ENCODE measurements at regions not wholly inside any gene's neighbourhood (a gene's known extent, or its start where the extent isn't known, plus 50 kb on each side); places are given as distances from the start of the nearest gene placed in this dataset.

DNA sequence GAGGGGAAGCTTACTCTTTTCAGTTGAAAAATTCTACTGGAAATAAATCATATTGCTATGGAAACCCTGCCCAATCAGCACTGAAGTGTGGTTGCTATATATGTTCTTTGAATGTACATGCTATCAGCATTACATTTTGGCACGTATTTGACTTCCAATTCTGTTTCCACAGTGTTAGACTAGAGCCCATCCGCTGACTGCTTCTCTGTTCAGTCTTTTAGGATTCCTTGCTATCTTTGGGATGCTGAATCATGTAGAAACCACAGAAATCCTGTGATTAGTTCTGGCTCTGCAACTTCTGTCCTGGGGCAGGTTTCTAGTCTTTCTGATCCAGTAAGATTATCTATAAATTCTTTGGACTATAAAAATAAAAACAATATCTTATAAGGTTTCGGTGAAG, 128.2 kb upstream of the SLC7A14 start:
- H3K4me1 ChIP-seq, result no peaks in the 10 kb centered on the region
- no peak for DNase-seq
- peaks cover 0 to 1% of the 10 kb centered on the region in 2 donors for H3K9me3 ChIP-seq
- no peak for TF ChIP-seq POLR2A (IDR thresholded peaks at IDR 0.05)
- TF ChIP-seq CTCF (IDR thresholded peaks at IDR 0.05), result no peak
- H3K27ac ChIP-seq, result no peak overlapping the region
- no peaks in the 10 kb centered on the region for H3K27me3 ChIP-seq
- H3K4me3 ChIP-seq, result no peak overlapping the region
- H3K36me3 ChIP-seq, result no peaks in the 10 kb centered on the region
- intact Hi-C loops (cut with DNase I; ENCODE audit: low total_unique reads), result no loop called here

- no peaks in the 10 kb centered on the region for H3K4me1 ChIP-seq
- H3K9me3 ChIP-seq, result peaks cover 0 to 4% of the 10 kb centered on the region in 2 donors
- H3K27ac ChIP-seq, result no peak overlapping the region
- DNase-seq, result no peak
- intact Hi-C loops (cut with DNase I; ENCODE audit: low total_unique reads), result no loop called here
- H3K36me3 ChIP-seq, result no peaks in the 10 kb centered on the region
- no peaks in the 10 kb centered on the region for H3K27me3 ChIP-seq
- no peak overlapping the region for H3K4me3 ChIP-seq
- TF ChIP-seq CTCF (IDR thresholded peaks at IDR 0.05) (no peak), POLR2A (IDR thresholded peaks at IDR 0.05) (no peak)
Measured at GRCh38 chr3:170713653-170714052, 127.8 kb upstream of the SLC7A14 start.

GRCh38 chr3:170712798-170713197, 126.9 kb upstream of the SLC7A14 start:
- Histone ChIP-seq H3K9me3 (peaks cover 0 to 4% of the 10 kb centered on the region in 2 donors), H3K27ac (no peak overlapping the region), H3K4me1 (no peaks in the 10 kb centered on the region), H3K4me3 (no peak overlapping the region), H3K36me3 (no peaks in the 10 kb centered on the region), H3K27me3 (no peaks in the 10 kb centered on the region)
- intact Hi-C loops (cut with DNase I; ENCODE audit: low total_unique reads), result no loop called here
- no peak for DNase-seq
- no peak for TF ChIP-seq POLR2A (IDR thresholded peaks at IDR 0.05)
- no peak for TF ChIP-seq CTCF (IDR thresholded peaks at IDR 0.05)

DNA sequence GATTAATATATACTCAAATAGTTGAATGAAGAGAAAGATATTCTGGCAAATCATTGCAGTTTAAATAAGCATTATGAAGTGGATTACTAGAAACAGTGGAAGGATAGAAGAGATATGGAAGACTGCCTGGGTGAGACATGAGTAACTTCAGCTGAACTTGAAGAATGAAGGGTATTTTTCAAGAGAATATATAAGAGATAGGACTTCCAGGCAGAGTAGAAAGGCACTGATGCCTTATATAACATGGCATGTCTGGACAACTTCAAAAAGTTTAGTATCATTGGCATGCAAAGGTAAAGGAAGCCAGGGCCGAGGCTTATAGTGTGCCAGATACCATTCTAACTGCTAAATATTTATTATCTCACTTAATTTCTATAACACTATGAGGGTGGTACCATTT, 126.5 kb upstream of the SLC7A14 start:
- no peak overlapping the region for H3K4me3 ChIP-seq
- H3K9me3 ChIP-seq, result peaks cover 0 to 4% of the 10 kb centered on the region in 2 donors
- no peaks in the 10 kb centered on the region for H3K36me3 ChIP-seq
- no peak for DNase-seq
- no peak overlapping the region for H3K27ac ChIP-seq
- no peaks in the 10 kb centered on the region for H3K4me1 ChIP-seq
- intact Hi-C loops (cut with DNase I; ENCODE audit: low total_unique reads), result no loop called here
- no peaks in the 10 kb centered on the region for H3K27me3 ChIP-seq
- no peak for TF ChIP-seq CTCF (IDR thresholded peaks at IDR 0.05)
- no peak for TF ChIP-seq POLR2A (IDR thresholded peaks at IDR 0.05)

GRCh38 chr3:170711786-170712185, 125.9 kb upstream of the SLC7A14 start:
- intact Hi-C loops (cut with DNase I; ENCODE audit: low total_unique reads), result no loop called here
- TF ChIP-seq POLR2A (IDR thresholded peaks at IDR 0.05) (no peak), CTCF (IDR thresholded peaks at IDR 0.05) (no peak)
- no peaks in the 10 kb centered on the region for H3K4me1 ChIP-seq

More at GRCh38 chr3:170711786-170712185, 125.9 kb upstream of the SLC7A14 start:
- DNase-seq, result no peak
- H3K9me3 ChIP-seq, result peaks cover 0 to 4% of the 10 kb centered on the region in 2 donors
- no peak overlapping the region for H3K27ac ChIP-seq
- H3K27me3 ChIP-seq, result no peaks in the 10 kb centered on the region
- no peaks in the 10 kb centered on the region for H3K36me3 ChIP-seq
- H3K4me3 ChIP-seq, result no peak overlapping the region

All from uterus (tissue), 3 donors.